GF-D8 (cell line): ENCODE measurements at regions not wholly inside any gene's neighbourhood (a gene's known extent, or its start where the extent isn't known, plus 50 kb on each side); places are given as distances from the start of the nearest gene placed in this dataset.

Experiments
- DNase-seq: peaks from one replicate; lab custom pipeline; 2025; lab: John Stamatoyannopoulos, UW

DNA sequence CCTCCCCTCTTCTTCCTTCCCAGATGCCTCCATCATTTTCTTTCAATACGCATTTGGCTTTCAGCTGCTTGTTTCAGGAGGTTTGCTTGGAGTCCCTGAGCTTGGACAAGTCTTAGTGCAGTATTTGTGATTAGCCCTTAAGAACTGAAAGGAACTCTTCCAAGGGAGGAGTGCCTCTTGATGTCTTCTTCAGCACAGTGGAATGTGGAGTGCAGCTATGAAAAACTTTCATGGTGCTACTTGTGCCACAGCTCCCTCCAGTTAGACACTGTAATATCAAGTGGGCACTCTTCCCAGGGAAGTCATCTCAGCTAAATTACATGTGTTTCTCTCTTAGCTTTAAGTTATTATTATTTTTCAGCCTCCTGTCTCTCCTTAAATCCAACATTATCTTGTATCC, 173.1 kb downstream of the NECTIN3 start:
- DNase-seq: no peak

DNA sequence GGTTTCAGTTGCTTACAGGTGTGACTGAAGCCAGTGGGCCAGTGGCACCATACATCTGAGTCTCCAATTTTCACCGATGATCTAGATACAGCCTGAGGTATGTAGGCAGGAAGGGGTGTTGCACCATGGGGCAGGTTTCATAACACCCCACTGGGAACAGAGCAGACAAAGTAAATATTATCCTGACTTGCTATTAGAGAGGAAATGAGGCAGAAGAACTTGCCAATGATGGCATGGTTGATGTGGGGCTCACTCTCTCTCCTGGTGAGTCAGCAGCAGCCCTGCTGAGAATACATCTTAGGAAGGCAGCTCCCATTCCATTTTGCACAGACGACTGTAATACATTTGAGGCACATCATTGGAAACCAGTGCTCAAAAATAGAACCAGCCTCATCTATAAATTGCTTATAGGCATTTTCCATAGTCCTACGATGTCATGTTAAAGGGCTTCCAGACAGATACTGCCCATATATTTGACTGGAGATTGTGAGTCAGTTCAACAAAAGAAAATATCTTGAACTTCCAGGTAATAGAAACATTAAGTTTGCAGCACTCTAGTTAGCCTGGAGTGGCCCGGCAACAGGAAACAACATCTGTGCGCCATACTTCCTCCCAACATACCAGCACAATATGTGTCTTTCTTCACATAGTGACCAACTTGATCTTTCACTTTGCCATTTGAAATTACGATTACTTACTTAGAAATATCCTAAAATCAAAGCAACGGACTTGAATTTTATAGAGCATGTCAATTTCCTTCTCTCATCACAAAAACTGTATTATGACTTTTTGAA, 175.5 kb downstream of the NECTIN3 start:
- DNase-seq: no peak

DNA sequence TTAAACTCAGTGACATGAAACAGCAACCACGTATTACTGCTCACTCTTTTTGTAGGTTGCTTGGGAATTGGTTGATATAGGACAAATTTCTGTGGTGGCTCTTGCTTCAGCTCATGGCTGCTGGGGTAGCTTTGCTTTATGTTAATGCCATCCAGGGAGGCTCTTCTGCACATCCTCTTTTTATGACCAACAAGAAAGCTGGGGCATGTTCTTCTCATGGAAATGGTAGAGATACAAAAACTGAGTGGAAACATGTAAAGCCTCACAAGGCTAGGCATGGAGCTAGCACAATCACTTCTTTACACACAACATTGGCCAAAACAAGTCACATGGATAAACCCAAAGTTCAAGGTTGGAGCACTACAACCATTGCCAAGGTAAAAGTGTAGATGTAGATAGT, 176.8 kb downstream of the NECTIN3 start:
- DNase-seq: no peak

DNA sequence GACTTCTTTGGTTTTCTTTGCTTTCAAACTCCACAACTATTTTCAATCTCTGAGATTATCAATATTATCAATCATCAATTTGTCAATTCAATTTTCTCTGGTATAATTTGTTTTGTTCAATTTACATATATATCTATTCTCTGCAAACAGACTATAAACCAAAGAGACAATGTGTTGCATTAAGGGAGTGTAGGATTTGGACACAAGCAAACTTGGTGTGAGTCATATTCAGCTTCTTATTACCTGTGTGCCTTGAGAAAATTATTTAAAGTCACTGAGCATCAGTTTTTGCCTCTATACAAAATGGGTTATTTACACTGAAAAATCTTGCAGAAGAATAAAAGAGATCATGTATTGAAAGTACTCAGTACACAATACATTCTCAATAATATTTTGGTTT, 177.8 kb downstream of the NECTIN3 start:
- DNase-seq: no peak

DNA sequence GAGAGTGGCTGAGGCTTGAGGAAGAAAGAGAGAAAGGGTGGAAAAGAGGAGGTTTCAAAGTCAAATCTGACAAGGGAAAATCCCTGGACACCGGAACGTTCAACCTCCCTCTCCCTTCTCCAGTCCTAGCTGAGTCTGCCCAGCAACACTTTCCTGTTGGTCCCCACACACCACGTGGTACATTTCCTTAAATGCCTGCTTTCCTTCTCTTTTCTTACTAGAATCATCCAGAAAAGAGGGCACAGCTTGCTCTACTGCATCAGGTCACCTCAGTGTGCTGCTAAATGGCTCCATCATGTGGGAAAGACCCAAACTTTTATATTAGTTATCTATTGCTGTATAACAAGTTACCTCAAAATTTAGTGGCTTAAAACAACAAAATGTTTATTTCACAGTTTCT, 181.2 kb downstream of the NECTIN3 start:
- DNase-seq: no peak

DNA sequence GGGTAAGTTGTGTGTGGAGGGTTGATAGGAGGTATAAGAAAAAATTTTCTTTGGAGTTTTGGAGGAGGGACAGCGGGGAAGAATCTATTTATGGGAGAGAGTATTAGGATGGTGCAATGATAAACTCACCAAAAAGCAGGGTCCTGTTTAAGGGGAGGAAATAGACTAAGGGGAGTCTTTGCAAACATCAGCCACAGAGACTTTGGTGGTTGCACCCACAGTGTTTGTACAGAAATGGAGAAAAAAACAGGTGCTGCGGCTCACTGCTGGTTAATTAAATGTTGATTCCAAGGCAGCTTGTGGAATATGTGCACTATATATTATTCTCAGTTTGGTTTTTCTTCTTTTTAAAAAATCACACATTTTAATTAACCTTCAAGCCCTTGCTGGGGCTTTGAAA, 182.1 kb downstream of the NECTIN3 start:
- no peak for DNase-seq

DNA sequence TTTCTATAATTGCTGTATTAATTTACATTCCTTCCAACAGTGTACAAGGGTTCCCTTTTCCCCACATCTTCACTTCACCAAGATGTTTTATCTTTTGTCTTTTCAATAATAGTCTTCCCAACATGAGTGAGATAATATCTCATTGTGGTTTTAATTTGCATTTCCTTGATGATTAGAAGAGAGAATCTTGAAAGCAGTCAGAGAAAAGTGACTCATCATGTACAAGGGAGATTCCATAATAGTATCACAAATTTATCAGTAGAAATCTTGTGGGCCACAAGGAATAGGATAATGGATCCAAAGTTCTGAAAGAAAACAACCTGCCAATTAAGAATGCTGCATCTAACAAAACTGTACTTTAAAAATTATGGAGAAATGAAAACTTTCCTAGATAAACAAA, 189.3 kb downstream of the NECTIN3 start:
- no peak for DNase-seq

DNA sequence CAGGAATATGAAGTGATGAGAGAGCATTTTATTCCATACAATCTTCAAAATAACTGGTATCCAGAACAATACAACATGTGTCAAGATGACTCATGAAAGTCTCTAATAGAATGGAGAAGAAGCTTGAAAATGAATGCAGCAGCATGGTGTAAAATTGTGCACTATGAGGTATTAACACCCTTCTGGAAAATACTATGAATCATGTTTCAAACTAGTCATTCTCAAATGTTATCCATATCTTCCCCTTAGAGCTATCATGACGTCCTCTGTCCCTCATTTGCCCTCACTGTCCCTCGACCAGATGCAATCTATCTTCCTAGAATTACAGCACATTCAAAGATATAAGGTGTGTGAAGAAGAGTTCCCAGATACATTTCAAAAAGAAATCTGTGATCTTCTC, 198.2 kb downstream of the NECTIN3 start:
- DNase-seq: no peak

DNA sequence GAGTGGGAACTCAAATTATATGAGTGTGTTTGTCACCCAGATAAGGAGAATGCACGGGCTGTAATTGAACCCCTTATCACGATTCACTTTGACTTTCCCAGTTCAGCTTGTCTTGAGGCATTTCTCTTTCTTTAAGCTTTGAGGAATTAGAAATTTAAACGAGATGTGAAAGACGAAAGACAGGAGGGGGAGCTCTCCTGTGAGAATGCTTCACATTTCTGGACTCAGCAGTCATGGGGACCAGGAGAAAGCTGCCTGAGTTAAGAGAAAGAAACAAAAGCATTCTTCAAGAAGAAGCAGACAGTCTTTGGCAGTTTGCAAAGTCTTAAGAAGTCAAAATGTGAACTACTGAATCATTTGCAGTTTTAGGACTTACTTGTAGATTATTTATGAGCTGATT, 205.6 kb downstream of the NECTIN3 start:
- DNase-seq: no peak

DNA sequence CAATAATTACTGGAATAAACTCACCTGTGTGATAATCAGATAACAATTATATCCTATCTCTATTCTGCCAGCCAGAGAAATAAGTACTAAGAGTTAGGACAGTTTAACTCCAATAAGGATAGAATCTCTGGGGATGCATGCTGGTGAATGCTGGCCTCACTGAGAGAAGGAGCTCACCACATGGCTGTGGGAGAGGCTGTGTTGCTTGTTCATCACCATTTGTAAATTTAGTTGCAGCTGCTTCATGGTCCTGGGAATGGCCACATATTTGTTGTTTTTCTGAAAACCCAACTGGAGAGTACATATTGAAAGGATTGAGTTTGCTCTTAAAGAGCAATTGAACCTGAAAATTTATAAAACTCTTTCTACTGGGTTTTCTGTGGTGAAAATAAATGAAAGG, 207.3 kb downstream of the NECTIN3 start:
- no peak for DNase-seq

DNA sequence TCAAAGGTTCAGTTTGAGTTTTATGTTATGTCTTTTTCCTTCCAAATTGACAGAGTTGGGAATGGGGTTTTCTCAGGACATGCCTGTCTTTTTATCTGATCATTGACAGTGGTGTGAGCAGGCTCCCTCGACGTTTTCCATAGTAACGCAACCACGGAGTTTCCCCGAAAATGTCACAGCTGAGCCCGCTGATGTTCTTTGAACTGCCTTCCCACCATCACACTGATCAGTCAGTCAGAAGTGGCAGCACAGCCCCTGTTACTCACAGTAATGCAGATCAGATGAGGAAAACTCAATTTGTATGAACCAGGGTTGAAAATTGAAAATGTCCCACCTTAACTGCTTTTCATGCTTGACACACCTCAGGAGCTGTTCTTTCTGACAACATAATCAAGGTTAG, 210.4 kb downstream of the NECTIN3 start:
- no peak for DNase-seq

DNA sequence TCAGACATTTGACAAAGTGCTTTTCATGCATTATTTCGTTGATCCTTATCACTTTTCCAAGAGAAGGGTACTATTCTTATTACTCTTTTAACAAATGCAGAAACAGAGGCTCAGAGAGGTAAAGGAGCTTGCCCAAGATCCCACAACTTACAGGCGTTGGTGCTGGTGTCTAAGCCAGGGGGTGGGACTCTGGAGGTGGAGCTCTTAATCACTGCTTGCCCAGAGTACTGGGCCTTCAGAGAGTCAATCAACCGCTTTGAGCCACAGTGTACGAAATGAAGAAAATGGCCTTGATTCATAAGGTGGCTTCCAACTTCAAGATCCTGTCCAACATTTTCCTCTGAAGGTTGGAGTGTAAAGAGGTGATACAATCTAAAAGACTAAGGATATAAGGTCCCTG, 211.5 kb downstream of the NECTIN3 start:
- no peak for DNase-seq

DNA sequence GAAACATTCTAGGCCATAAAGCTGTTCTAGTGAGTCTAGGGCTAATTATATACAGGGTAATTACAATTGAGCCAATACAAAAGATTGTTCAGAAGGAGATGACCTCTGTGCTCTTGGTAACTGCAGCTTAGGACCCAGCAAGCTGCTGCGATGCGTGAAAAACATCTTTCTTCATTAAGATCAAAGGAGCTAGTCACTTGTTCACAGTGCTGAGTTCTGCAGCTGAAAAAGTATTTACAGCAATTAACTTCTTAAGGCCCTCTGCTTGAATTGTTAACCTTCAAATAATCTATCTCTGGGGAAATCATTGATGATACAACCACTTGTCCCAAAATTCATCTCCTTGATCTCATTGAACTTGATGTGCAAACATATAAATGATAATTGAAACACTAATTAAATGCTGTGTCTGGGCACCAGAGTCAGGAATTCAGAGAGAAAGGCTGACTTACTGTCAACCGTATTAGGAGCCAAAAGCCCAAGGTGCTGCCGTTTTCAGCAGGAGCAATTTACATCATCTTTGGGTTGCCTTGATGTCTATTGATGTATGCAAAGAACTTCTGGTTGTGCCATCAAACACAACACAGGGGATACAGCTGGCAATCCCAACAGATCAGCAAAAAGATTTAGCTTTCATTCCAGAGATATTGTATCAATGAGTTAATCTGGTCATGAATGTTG, 213.0 kb downstream of the NECTIN3 start:
- no peak for DNase-seq

DNA sequence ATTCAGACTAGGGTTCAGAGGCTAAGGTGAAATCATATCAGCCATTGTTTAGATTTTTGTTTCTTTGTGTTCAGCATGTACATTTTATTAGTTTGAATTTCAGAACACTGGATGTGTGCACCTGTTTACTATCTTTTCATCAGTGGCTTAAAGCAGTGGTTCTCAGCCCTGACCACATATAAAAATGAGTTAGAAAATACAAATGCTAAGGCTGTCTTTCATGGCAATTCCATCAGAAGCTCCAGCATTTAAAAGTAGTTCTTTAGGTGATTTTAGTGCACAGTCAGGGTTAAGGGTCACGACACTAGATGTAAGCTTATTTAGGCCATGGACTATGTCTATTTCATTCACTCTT, 213.5 kb downstream of the NECTIN3 start:
- DNase-seq: no peak

DNA sequence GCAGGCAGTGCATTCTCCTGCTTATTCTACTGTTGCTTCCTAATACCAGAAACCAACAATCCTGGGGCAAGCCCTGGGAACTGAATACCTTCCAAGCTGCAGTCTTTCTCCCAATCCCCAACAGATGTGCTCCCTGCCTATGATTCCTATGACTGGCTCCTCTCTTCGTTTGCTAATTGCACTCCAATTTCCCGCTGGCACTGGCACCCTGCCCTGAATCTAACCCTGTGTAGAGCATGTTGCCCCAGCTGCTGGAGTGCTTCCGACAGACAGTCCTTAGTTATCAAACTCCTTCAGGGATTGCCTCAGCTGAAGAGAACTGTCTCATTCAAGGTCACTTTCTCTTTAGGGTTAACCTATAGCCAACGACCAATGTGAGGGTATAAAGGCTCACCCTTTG, 214.1 kb downstream of the NECTIN3 start:
- DNase-seq: no peak

DNA sequence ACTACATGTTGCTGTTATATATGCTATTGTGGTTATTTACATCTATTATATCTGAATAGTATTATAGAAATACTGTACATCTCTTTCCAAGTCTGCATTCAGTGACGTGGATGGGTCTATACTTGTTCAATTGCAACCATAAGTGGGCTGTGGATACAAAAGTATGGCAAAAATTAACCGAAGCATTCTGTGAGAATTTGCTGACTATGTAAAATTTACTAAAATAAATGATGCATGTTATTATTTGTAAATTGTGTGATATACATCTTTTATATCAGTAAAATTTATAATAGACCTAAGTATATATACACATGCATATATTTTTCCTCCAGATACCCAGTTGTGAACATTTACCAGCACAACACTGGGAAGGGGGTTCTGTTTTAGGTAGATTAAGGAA, 215.1 kb downstream of the NECTIN3 start:
- no peak for DNase-seq

DNA sequence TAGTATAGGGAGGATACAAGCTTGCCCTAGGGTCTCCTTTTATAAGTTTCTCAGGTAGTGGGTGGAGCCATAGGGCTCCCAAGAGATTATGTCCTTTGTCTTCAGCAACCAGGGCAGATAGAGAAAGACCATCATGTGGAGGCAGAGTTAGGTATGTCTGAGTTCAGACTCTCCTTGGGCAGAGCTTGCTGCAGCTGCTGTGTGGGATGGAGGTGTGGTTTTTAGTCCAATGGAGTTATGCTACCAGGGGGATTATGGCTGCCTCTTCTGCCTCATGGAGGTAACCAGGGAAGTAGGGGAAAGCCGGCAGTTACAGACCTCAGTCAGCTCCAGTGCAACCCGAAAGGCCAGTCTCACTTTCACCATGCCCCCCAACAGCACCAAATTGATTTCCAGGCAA, 220.5 kb downstream of the NECTIN3 start:
- DNase-seq: no peak

DNA sequence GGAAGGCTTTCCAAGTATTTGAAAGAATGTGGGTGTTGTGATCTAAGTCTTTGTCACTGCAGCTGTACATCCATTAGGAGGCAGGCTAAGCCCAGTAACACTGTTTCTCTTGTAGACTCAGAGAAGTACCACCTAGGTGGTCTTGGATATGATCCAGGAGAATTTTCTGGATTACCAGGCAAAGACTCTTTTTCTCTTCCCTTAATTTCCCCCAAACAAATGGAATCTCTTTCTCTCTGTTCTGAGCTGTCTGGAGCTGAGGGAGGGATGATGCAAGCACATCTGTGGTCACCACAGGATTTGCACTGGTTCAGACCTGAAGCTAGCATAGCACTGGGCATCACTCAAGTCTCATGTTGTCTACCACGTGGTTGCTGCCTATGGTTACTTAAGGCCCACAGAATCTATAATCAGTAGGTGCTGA, 227.6 kb downstream of the NECTIN3 start:
- DNase-seq: no peak

DNA sequence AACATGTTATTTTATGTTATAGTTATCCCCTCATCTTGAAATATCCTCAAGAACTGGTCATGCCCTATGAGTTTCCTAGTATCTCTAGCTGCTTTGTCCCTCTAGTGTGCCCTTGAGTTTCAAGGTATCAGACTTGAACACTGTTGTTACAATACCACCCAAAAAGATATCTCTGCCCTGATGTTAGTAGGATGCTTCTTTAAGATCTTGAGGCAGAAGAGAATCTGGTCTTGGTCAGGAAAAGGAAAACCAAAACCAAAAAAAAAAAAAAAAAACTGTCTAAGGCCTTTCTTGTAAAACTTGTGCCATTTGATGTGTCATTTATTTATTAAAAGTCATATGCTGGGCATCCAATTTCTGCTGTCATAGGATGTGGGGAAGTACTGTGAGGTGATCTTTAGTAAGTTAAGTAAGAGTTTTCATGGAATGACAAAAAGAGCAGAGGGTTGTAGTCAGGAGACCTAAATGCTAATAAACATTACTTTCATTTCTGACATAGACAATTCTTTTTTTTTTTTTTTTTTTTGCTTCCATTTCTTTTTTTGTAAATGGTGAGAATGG, 229.7 kb downstream of the NECTIN3 start:
- DNase-seq: no peak

DNA sequence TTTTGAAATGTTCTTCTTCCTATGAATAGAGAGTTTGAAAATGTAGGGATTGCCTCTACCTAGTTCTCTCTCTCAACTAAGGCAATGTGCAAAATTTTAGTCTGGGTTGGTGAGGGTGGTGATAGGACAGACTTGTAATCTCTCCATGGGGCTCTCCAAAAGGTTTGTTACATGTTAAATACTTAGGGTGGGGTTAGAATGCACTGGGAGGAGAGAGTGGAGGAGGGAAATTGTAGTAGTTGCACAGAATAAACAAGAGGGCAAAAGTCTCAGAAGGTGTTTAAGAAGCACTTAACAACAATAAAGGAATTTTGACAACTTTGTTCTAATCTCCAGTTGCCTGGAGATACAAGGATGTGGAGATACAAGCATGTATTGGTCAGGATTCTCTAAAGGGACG, 230.4 kb downstream of the NECTIN3 start:
- DNase-seq: no peak

DNA sequence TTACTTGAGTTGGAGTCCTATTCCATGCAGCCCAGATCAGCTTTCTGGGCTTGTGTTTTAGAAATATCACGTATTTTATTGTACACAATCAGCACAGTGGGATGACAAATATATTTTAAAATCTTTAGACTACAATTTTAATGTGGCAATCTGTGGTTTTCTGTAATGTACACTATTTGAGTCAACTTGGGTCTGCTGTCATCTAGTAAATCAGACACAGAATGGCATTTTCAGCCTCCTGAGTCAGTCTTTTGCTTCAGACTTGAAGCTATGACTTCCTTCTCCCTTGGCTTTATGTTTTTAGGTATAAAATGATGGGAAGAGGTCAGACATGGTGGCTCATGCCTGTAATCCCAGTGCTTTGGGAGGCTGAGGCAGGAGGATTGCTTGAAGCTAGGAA, 232.1 kb downstream of the NECTIN3 start:
- DNase-seq: no peak

DNA sequence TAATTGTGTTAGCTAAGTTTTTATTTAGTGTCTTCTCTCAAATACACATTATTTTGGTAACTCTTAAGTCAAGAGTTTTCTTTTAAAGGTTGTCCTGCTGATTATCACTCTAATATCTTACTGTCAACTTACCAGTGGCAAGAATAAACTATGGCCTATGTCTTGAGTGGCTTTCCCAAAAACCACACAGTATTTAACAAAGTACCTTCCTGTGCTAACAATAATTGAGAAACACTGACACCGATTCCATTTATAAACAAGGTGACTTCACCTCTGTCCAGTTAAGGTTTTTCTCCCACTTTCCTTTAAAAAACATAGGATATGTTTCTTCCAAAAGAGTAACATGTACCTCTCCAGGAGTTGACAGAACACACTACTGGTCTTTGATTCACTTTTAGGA, 234.3 kb upstream of the CD96 start:
- no peak for DNase-seq

DNA sequence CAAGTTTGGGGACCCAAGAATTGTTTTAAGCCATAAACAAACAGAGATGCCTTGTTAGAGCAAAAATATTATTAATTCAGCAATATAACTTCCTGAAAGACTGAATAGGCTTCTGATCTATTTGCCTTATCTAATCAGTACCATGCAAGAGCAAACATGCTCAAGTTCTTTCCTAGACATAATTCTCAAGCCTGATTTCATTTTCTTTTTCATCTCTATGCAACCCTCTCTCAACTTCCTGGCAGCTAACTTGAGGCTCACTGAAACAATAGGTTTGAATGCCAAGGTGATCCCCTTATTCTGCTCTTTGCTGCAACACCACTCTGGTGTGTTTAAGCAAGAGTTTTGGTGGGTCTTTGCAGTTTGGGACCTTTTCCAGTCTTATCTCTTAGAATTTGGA, 230.9 kb upstream of the CD96 start:
- DNase-seq: no peak
